CD4-positive, alpha-beta T cell treated with Interleukin-1 beta for 1 hour (primary cell): ENCODE measurements at regions not wholly inside any gene's neighbourhood (a gene's known extent, or its start where the extent isn't known, plus 50 kb on each side); places are given as distances from the start of the nearest gene placed in this dataset.

Experiments
- DNase-seq, 2 donors: peaks; one replicate each; pipeline ENCODE4 v3.0.0-alpha.2; 2020 to 2022

DNA sequence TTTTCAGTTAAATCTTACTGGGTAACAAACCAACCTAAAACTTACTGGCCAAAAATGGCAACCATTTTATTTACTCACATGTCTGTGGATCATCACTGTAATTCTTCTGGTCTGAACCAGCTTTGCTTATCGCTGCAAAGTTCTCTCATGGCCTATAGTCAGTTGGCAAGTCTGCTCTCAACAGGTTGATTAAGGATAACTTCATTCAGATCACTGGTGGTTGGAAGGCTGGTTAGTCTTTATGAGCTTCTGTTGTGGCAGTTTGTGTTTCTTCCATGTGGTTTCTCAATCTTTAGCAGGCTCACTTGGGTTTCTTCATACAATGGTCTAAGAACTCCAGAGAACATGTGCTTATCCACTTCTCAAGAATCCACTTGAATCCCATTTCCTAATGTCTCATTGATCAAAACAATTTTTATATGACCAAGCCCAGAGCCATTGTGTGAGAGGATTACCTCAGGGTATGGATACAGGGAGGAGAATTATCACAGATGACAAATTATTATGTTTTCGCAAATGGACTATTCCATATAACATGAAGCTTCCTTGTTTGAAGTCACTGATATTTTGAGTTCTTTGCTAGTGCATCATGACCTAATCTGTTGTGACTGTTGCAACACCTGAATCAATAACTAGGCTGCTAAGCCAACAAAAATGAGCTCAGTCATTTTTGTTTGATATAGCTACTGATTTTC lies 155.4 kb upstream of the BMP2 start:
- DNase-seq, result no peak

GRCh38 chr20:6606651-6607050 lies 160.8 kb upstream of the BMP2 start:
- no peak for DNase-seq

- no peak for DNase-seq
These were observed 162.2 kb upstream of the BMP2 start for GRCh38 chr20:6605055-6605935.

- no peak for DNase-seq
These were observed 163.3 kb upstream of the BMP2 start for GRCh38 chr20:6604179-6604578.

- no peak for DNase-seq
These were observed 167.4 kb upstream of the BMP2 start for GRCh38 chr20:6599876-6600735.

DNA sequence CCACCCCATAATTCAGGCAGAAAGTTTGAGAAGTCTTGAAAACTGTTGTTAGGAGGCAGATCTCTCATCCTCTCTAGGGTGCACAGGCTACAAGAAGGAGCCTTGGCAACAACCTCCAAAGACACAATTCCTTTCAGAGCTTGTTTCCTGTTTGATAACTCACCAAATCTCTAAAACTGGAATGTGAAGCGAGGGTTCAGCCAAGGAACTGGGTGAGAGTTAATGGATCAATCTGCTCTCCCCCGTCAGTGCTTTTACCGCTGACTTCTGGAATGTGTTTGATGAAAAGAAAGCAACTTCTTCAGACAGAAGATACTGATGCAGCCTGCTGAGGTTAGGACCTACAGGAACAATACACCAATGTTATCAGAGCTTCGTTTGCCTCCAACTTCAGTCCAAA lies 171.8 kb upstream of the BMP2 start:
- DNase-seq, result no peak

GRCh38 chr20:6590891-6591637 lies 176.4 kb upstream of the BMP2 start:
- DNase-seq, result no peak

DNA sequence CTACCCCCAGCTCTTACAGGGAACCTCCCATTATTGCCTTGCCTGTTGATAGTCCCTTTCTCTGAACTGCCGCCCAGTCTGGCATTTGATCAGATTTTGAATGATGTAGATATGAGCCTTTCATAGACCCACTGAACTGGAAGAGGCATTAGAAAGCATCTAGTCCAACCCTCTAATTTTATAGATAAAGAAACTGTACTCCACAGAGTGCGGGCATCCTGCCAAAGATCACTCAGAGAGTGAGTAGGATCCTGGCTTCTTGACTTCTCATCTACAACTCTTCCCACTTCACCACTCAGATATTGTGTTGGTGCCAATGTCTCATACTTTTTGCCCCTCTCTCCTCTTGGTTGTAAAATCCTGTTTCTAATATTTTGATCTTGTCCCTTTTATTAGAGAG lies 179.2 kb upstream of the BMP2 start:
- no peak for DNase-seq

- DNase-seq, result no peak
These were observed 184.2 kb upstream of the BMP2 start for GRCh38 chr20:6583134-6583738.

DNA sequence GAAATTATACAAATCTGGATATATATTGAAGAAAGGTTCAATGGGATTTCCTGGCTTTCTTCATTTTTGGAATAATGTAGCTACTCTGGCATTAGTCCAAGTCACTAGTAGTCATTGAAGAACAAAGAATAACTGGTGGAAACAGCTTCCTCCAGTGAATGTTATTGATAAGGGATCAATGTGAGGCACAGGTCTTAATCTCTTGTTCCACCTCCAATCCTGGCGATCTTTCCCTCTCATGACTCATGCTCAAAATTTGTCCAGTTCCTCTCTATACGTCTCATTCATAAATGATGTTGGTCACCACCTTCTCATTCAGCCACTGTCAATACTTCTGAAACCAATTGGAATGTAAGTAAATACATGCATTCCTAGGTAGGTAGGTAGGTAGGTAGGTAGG lies 185.0 kb upstream of the BMP2 start:
- DNase-seq, result no peak

- no peak for DNase-seq
These were observed 187.0 kb upstream of the BMP2 start for GRCh38 chr20:6580486-6580885.

GRCh38 chr20:6579824-6580223 lies 187.7 kb upstream of the BMP2 start:
- DNase-seq, result no peak

DNA sequence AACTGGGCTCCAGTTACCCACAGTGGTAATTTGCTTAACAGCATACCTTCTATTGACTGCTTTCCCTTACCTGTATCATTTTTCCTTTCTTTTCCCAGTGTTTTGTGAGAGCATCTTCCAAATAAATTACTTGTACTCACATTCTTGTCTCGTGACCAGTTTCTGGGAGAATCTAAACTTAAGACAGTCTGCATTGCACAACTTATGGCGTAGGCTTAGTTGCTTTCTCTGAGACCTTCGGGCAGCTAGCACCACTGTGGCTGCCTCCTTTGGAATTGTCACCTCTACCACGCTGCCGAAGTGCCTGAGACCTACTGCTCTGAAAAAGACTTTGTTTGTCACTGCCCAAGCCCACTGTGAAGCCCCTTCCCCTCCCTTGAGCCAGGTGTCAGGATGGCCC lies 188.1 kb upstream of the BMP2 start:
- DNase-seq, result no peak

- no peak for DNase-seq
These were observed 190.0 kb upstream of the BMP2 start for GRCh38 chr20:6577451-6577850.

- DNase-seq, result no peak
These were observed 190.8 kb upstream of the BMP2 start for GRCh38 chr20:6576726-6577125.

DNA sequence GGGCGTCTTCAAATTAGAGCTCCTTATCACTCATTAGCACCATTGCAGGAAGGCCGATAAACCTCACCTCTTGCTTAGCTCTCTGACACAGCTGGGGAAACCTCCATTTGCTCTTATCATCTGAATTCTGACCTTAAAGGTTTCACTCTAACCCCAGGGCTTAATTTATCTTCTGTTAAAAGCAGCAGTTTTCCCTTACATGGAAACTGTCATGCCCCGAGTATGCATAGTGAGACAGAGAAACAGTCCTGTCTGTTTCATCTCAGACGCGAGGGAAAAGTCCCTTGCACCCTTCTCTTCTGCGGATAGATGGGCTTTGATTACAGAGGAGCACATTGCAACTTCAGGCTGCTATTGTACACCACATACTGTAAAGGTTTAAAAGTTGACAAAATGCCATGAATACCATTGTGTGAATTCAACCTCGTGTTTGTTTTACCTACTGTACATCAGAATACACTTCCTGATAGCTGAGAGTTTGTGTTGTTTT lies 191.5 kb upstream of the BMP2 start:
- no peak for DNase-seq

DNA sequence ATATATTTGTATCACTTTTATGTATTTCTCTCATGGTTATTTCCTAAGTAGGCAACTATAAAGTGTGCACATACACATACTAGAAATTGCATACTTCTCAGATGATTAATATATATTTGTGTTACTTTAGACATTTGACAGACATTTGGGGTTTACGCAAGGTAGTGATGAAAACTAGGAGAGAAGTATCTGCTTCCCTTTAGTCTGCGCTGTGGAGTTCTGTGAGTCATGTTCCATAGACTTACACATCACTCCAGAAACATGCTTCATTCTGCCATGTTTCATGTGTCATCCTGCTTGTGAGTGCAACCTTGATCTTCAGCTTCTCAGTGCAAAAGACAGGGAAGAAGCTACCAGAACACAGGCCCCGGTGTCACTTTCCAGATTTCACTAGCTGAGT lies 200.7 kb upstream of the BMP2 start:
- DNase-seq, result no peak

DNA sequence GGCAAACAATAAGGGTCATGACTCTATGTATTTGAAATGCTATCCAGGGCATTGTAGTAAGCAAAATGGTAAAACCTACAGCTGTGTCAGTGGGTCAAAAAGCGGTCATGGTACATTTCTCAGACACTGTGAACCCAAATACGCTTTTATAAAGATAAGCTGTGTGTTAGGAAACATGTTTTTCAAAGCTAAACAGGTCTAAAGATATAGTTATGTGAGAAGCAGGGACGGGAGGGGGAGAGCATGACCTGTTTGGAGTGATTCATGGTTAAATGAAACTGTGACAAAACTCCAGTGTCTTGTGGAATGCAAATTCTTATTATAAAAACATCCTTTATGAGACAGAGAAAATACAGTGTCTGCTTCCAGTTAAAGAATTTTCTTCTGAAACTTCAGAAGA lies 205.4 kb upstream of the BMP2 start:
- no peak for DNase-seq

GRCh38 chr20:6560978-6561377 lies 206.5 kb upstream of the BMP2 start:
- DNase-seq, result no peak

DNA sequence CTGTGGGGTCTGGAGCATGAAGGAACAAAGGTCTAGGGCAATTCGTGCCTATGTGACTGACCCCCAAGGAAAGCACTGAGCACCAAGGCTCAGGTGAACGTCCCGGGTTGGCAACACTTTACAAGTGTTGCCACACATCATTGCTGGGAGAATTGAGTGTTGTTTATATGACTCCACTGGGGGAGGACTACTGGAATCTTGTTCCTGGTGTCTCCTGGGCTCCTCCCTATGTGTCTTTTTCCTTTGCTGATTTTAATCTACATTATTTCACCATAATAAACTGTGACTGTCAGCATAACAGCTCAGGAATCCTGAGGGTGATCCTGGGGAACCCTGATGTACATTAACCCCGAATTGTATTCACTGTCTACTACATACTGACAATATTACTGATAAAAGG lies 207.7 kb upstream of the BMP2 start:
- no peak for DNase-seq

- no peak for DNase-seq
These were observed 209.1 kb upstream of the BMP2 start for GRCh38 chr20:6558341-6558740.
